ENCODE measurements at regions not wholly inside any gene's neighbourhood (a gene's known extent, or its start where the extent isn't known, plus 50 kb on each side); places are given as distances from the start of the nearest gene placed in this dataset.
"Not testable (repeated sequence)": the region's sequence is repeated elsewhere in the genome, so short reads cannot be mapped to it uniquely, and the experiment has no call there.

GRCh38 chr10:46693218-46693617, 114.3 kb downstream of the SYT15 start:
- not testable (repeated sequence) for H3K9me3 ChIP-seq (ENCODE audit: control insufficient read depth, low read length); H3K36me3 ChIP-seq (ENCODE audit: control insufficient read depth, insufficient read depth, low read length); H3K4me3 ChIP-seq (ENCODE audit: insufficient read depth, low read depth, low read length, poor library complexity, severe bottlenecking); H3K4me1 ChIP-seq (ENCODE audit: control insufficient read depth, insufficient read depth, low read length, poor library complexity, severe bottlenecking); H3K27me3 ChIP-seq (replicated peaks; ENCODE audit: control insufficient read depth, insufficient read depth, low read length, poor library complexity, severe bottlenecking); DNase-seq; H3K27ac ChIP-seq (ENCODE audit: insufficient read depth, low read length, poor library complexity, severe bottlenecking)

DNA sequence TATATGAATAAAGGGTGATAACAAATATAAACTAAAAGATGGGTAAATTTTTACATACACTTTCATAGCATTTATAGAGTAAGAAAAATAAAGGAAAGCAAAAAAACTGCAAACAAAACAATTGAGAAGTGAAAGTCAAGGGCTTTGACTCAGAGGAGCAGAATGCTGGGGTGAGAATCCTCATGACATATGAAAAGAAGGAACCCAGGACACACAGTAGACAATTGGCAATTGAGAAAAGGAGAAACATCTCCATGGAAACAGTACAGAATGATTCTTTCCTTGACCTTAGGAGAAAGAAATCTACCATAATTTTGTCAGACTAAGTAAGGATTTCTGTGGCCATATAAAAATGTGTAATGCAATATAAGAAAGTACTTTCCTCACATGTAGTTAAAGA, 138.3 kb downstream of the SYT15 start:
- not testable (repeated sequence) for H3K4me3 ChIP-seq (ENCODE audit: insufficient read depth, low read depth, low read length, poor library complexity, severe bottlenecking); H3K4me1 ChIP-seq (ENCODE audit: control insufficient read depth, insufficient read depth, low read length, poor library complexity, severe bottlenecking)

GRCh38 chr10:46718014-46718413, 139.1 kb downstream of the SYT15 start:
- H3K27ac ChIP-seq (ENCODE audit: insufficient read depth, low read length, poor library complexity, severe bottlenecking), result not testable (repeated sequence)

More for the DNA sequence above, 138.3 kb downstream of the SYT15 start:
- H3K27me3 ChIP-seq (replicated peaks; ENCODE audit: control insufficient read depth, insufficient read depth, low read length, poor library complexity, severe bottlenecking); H3K9me3 ChIP-seq (ENCODE audit: control insufficient read depth, low read length); H3K27ac ChIP-seq (ENCODE audit: insufficient read depth, low read length, poor library complexity, severe bottlenecking); DNase-seq; H3K36me3 ChIP-seq (ENCODE audit: control insufficient read depth, insufficient read depth, low read length): not testable (repeated sequence)

DNA sequence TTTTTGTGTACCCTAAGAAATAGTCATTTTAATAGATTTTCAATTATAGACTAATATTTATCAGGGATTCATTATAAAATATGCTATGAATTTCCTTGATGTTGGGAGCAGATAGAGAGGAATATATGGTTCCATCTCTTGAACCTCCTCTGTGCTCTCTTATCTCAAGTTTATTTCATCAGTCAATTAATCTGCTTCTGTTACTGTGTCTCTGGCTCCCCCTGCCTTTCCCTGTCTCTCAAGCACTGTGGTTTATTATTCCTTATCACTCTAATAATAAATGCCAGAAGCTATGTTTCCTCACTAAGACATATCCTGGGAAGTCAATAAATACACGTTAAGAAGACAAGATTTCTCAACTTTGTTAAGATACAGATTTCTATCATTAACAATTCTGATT, 141.5 kb downstream of the SYT15 start:
- not testable (repeated sequence) for DNase-seq; H3K27me3 ChIP-seq (replicated peaks; ENCODE audit: control insufficient read depth, insufficient read depth, low read length, poor library complexity, severe bottlenecking); H3K4me1 ChIP-seq (ENCODE audit: control insufficient read depth, insufficient read depth, low read length, poor library complexity, severe bottlenecking); H3K36me3 ChIP-seq (ENCODE audit: control insufficient read depth, insufficient read depth, low read length); H3K27ac ChIP-seq (ENCODE audit: insufficient read depth, low read length, poor library complexity, severe bottlenecking); H3K9me3 ChIP-seq (ENCODE audit: control insufficient read depth, low read length); H3K4me3 ChIP-seq (ENCODE audit: insufficient read depth, low read depth, low read length, poor library complexity, severe bottlenecking)

More at GRCh38 chr10:46718014-46718413, 139.1 kb downstream of the SYT15 start:
- H3K4me3 ChIP-seq (ENCODE audit: insufficient read depth, low read depth, low read length, poor library complexity, severe bottlenecking); H3K27me3 ChIP-seq (replicated peaks; ENCODE audit: control insufficient read depth, insufficient read depth, low read length, poor library complexity, severe bottlenecking); H3K4me1 ChIP-seq (ENCODE audit: control insufficient read depth, insufficient read depth, low read length, poor library complexity, severe bottlenecking); H3K36me3 ChIP-seq (ENCODE audit: control insufficient read depth, insufficient read depth, low read length); DNase-seq; H3K9me3 ChIP-seq (ENCODE audit: control insufficient read depth, low read length): not testable (repeated sequence)

DNA sequence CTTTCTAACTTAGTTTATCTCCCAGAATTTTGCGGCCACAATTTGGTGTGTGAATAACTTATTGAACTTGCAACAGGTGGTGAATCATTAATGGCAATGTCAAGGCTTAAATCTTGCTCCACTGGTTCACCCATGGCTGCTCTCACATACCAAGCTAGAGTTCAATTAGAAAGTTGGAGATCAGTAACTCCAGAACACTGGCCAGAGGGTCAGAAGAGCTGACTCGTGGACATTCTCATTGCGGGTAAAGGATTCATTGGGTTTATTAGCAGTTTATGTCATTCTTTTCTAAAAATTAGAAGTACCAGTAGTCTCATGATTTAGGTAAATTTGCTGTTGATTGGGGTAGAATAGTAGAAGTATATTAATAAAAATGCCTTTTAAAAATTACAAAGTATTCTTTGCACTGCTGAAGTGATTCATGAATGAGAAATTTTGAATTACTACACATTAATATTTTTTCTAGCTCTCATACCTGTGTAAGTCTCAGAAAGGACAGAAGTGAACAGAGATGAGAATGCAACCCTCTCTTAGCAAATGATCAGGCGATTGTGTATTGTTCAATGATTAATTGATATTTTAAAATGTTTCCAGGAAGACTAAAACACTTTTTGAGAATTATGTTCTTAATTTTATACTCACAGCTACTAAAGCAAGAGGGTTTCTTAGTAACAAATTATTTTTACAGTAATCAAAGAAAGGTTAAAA, 142.0 kb downstream of the SYT15 start:
- H3K4me1 ChIP-seq (ENCODE audit: control insufficient read depth, insufficient read depth, low read length, poor library complexity, severe bottlenecking); DNase-seq; H3K9me3 ChIP-seq (ENCODE audit: control insufficient read depth, low read length); H3K4me3 ChIP-seq (ENCODE audit: insufficient read depth, low read depth, low read length, poor library complexity, severe bottlenecking); H3K27ac ChIP-seq (ENCODE audit: insufficient read depth, low read length, poor library complexity, severe bottlenecking); H3K27me3 ChIP-seq (replicated peaks; ENCODE audit: control insufficient read depth, insufficient read depth, low read length, poor library complexity, severe bottlenecking); H3K36me3 ChIP-seq (ENCODE audit: control insufficient read depth, insufficient read depth, low read length): not testable (repeated sequence)

GRCh38 chr10:46724258-46724657, 145.3 kb downstream of the SYT15 start:
- not testable (repeated sequence) for H3K4me1 ChIP-seq (ENCODE audit: control insufficient read depth, insufficient read depth, low read length, poor library complexity, severe bottlenecking); H3K27me3 ChIP-seq (replicated peaks; ENCODE audit: control insufficient read depth, insufficient read depth, low read length, poor library complexity, severe bottlenecking); H3K36me3 ChIP-seq (ENCODE audit: control insufficient read depth, insufficient read depth, low read length); H3K9me3 ChIP-seq (ENCODE audit: control insufficient read depth, low read length); H3K27ac ChIP-seq (ENCODE audit: insufficient read depth, low read length, poor library complexity, severe bottlenecking); DNase-seq; H3K4me3 ChIP-seq (ENCODE audit: insufficient read depth, low read depth, low read length, poor library complexity, severe bottlenecking)

DNA sequence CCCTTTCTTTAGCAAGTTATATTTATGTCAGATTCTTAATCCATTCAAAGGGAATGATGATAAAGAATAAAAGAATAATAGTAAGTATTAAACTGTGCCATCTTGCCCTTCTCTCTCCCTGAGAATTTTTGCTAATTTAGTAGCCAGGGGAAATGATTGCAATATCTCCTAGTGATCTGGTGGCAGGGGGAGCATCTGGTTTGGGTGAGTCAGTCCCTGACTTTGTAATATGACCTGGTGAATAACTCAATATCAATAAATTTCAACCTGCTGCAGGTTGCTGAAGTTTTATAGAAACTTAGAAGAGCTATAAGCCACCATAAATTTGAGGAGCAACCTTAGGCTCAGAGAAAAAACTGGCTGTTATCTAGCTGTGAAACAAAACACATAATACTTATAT, 149.4 kb downstream of the SYT15 start:
- not testable (repeated sequence) for H3K9me3 ChIP-seq (ENCODE audit: control insufficient read depth, low read length); H3K27me3 ChIP-seq (replicated peaks; ENCODE audit: control insufficient read depth, insufficient read depth, low read length, poor library complexity, severe bottlenecking); H3K4me3 ChIP-seq (ENCODE audit: insufficient read depth, low read depth, low read length, poor library complexity, severe bottlenecking); H3K27ac ChIP-seq (ENCODE audit: insufficient read depth, low read length, poor library complexity, severe bottlenecking); DNase-seq; H3K36me3 ChIP-seq (ENCODE audit: control insufficient read depth, insufficient read depth, low read length); H3K4me1 ChIP-seq (ENCODE audit: control insufficient read depth, insufficient read depth, low read length, poor library complexity, severe bottlenecking)

- not testable (repeated sequence) for DNase-seq; H3K27me3 ChIP-seq (replicated peaks; ENCODE audit: control insufficient read depth, insufficient read depth, low read length, poor library complexity, severe bottlenecking); H3K27ac ChIP-seq (ENCODE audit: insufficient read depth, low read length, poor library complexity, severe bottlenecking); H3K4me3 ChIP-seq (ENCODE audit: insufficient read depth, low read depth, low read length, poor library complexity, severe bottlenecking); H3K9me3 ChIP-seq (ENCODE audit: control insufficient read depth, low read length); H3K4me1 ChIP-seq (ENCODE audit: control insufficient read depth, insufficient read depth, low read length, poor library complexity, severe bottlenecking); H3K36me3 ChIP-seq (ENCODE audit: control insufficient read depth, insufficient read depth, low read length)
Measured at GRCh38 chr10:46730729-46731128, 151.8 kb downstream of the SYT15 start.

DNA sequence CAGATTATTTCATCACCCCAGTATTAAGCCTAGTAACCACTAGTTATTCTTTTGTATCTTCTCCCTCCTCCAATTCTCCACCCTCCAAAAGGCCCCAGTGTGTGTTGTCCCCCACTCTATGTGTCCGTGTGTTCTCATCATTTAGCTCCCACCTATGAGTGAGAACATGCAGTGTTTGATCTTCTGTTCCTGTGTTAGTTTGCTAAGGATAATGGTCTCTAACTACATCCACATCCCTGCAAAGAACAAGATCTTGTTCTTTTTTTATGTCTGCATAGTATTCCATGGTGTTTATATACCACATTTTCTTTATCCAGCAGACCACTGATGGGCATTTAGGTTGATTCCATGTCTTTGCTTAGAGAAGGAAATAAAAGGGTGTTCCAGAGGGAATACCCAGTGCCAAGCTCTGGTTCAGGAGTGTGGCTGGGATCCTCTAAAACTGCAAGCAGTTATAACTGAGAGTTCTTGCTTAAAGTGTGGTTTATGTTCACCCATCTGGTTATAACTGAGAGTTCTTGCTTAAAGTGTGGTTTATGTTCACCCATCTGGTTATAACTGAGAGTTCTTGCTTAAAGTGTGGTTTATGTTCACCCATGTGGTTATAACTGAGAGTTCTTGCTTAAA, 154.8 kb downstream of the SYT15 start:
- H3K4me3 ChIP-seq (ENCODE audit: insufficient read depth, low read depth, low read length, poor library complexity, severe bottlenecking); H3K27ac ChIP-seq (ENCODE audit: insufficient read depth, low read length, poor library complexity, severe bottlenecking); DNase-seq; H3K9me3 ChIP-seq (ENCODE audit: control insufficient read depth, low read length); H3K27me3 ChIP-seq (replicated peaks; ENCODE audit: control insufficient read depth, insufficient read depth, low read length, poor library complexity, severe bottlenecking); H3K36me3 ChIP-seq (ENCODE audit: control insufficient read depth, insufficient read depth, low read length); H3K4me1 ChIP-seq (ENCODE audit: control insufficient read depth, insufficient read depth, low read length, poor library complexity, severe bottlenecking): not testable (repeated sequence)

DNA sequence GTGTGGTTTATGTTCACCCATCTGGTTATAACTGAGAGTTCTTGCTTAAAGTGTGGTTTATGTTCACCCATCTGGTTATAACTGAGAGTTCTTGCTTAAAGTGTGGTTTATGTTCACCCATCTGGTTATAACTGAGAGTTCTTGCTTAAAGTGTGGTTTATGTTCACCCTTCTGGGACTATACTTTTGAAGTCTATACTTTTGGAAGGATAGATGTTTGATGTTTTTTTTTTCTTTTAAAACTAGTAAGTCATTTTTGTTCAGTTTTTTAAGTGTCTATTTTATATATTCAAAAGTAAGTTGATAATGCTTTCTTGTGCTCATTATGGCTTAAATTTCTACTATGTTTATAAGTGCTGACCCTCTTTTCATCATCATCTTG, 155.3 kb downstream of the SYT15 start:
- H3K36me3 ChIP-seq (ENCODE audit: control insufficient read depth, insufficient read depth, low read length); H3K4me1 ChIP-seq (ENCODE audit: control insufficient read depth, insufficient read depth, low read length, poor library complexity, severe bottlenecking); DNase-seq; H3K27ac ChIP-seq (ENCODE audit: insufficient read depth, low read length, poor library complexity, severe bottlenecking); H3K4me3 ChIP-seq (ENCODE audit: insufficient read depth, low read depth, low read length, poor library complexity, severe bottlenecking); H3K27me3 ChIP-seq (replicated peaks; ENCODE audit: control insufficient read depth, insufficient read depth, low read length, poor library complexity, severe bottlenecking); H3K9me3 ChIP-seq (ENCODE audit: control insufficient read depth, low read length): not testable (repeated sequence)
